Aorta (tissue), 5 donors: ENCODE measurements at regions not wholly inside any gene's neighbourhood (a gene's known extent, or its start where the extent isn't known, plus 50 kb on each side); places are given as distances from the start of the nearest gene placed in this dataset.

ENCODE experiments used
- ATAC-seq: fragments of 200-7000 bp; cut with Tn5 transposase; one replicate; pipeline ENCODE4 v1.9.1; 2022; ENCODE audit warnings: moderate library complexity; ENCODE audit not compliant: low FRiP score
- DNase-seq, 2 donors: peaks; one replicate each; pipeline ENCODE4 v3.0.0-alpha.2; 2020
- H3K27ac ChIP-seq, 2 donors: one replicate each; pipeline ENCODE4 v1.5.1; 2013; ENCODE audit warnings: low read length in 2 of 2, mild to moderate bottlenecking in 2 of 2, moderate library complexity in 2 of 2, control low read depth in 1 of 2, inconsistent platforms in 1 of 2, low read depth in 1 of 2
- H3K27me3 ChIP-seq, 2 donors: one replicate each; pipeline ENCODE4 v1.6.1; 2013; ENCODE audit warnings: control low read depth in 1 of 2, low read length in 1 of 2, mild to moderate bottlenecking in 1 of 2, moderate library complexity in 1 of 2; ENCODE audit not compliant: insufficient read depth in 2 of 2, control insufficient read depth in 1 of 2
- H3K36me3 ChIP-seq, 2 donors: one replicate each; pipeline ENCODE4 v1.6.1; 2013; ENCODE audit warnings: control low read depth in 1 of 2, low read length in 1 of 2, mild to moderate bottlenecking in 1 of 2; ENCODE audit not compliant: insufficient read depth in 2 of 2, control insufficient read depth in 1 of 2
- H3K4me1 ChIP-seq, 2 donors: one replicate each; pipeline ENCODE4 v1.6.1; 2013; ENCODE audit warnings: low read length in 2 of 2, control low read depth in 1 of 2, mild to moderate bottlenecking in 1 of 2, moderate library complexity in 1 of 2; ENCODE audit not compliant: insufficient read depth in 2 of 2, control insufficient read depth in 1 of 2
- H3K4me3 ChIP-seq, 2 donors: one replicate each; pipeline ENCODE4 v1.5.1; 2013; ENCODE audit warnings: low read length in 2 of 2, control low read depth in 1 of 2, mild to moderate bottlenecking in 1 of 2
- H3K9me3 ChIP-seq: one replicate; pipeline ENCODE4 v1.6.1; 2013; ENCODE audit warnings: mild to moderate bottlenecking, low read length; ENCODE audit not compliant: control insufficient read depth
- WGBS, 2 donors: extraction: QIAGEN DNeasy Blood & Tissue Kit; methylation state at CpG; one replicate each; pipeline ENCODE4 v1.1.7; 2013; 5-methylcytosine and 5-hydroxymethylcytosine counted together
- intact Hi-C, 2 donors: fragments of 100-400 bp; cut with DNase I; formaldehyde crosslinking; loops; one replicate each; pipeline versions ENCODE4 v1.14.2 to v1.15.0; 2022
- donor health status: healthy with polysubstance abuse.
- donor health status: Bipolar disorder and iron deficiency.
- donor health status: DM: no; HTN: no; CAD: no.
- donor health status: DM: no; HTN: no; CAD: no.
- donor health status: DM: yes; HTN: yes; CAD: no.

GRCh38 chr14:60363687-60364086 lies 114.7 kb downstream of the PPM1A start:
- Histone ChIP-seq H3K27ac (no peak overlapping the region), H3K4me3 (no peak overlapping the region), H3K36me3 (no peaks in the 10 kb centered on the region), H3K4me1 (no peaks in the 10 kb centered on the region), H3K9me3 (peaks cover 1% of the 10 kb centered on the region), H3K27me3 (no peaks in the 10 kb centered on the region)
- ATAC-seq (no peak), DNase-seq (no peak)
- WGBS, 2 donors, result 75% methylated on average over 3 of the region's 3 CpGs
- intact Hi-C loops, result no loop called here

GRCh38 chr14:60381909-60382308 lies 104.0 kb downstream of the C14orf39 start:
- Histone ChIP-seq H3K27me3 (no peaks in the 10 kb centered on the region), H3K27ac (no peak overlapping the region), H3K4me1 (no peaks in the 10 kb centered on the region), H3K4me3 (no peak overlapping the region), H3K36me3 (no peaks in the 10 kb centered on the region), H3K9me3 (peaks cover 1% of the 10 kb centered on the region)
- 81 to 85% methylated on average over 10 of the region's 10 CpGs for WGBS, 2 donors
- intact Hi-C loops, result no loop called here
- ATAC-seq (no peak), DNase-seq (no peak)
